Gastroesophageal sphincter (tissue), 4 donors: ENCODE measurements at regions not wholly inside any gene's neighbourhood (a gene's known extent, or its start where the extent isn't known, plus 50 kb on each side); places are given as distances from the start of the nearest gene placed in this dataset.

ENCODE experiments used
- ATAC-seq: fragments of 150-250 bp; one replicate; pipeline ENCODE4 v1.9.1; 2016; ENCODE audit warnings: mild to moderate bottlenecking, moderate library complexity
- H3K27ac ChIP-seq, 4 donors: fragments of 200-600 bp; sonication (generic) in 3 of 4; 1 replicate in 3 of 4; 2 replicates in 1 of 4; pipeline ENCODE4 v1.5.1; 2016 to 2019
- H3K27me3 ChIP-seq: fragments of 200-600 bp; sonication (generic); one replicate; pipeline ENCODE4 v1.5.1; 2019
- H3K36me3 ChIP-seq, 2 donors: fragments of 200-600 bp; sonication (generic); one replicate each; pipeline ENCODE4 v1.5.1; 2019; ENCODE audit warnings: control low read depth in 1 of 2
- H3K4me1 ChIP-seq, 3 donors: fragments of 200-600 bp; sonication (generic); 1 replicate in 2 of 3; 2 replicates in 1 of 3; pipeline ENCODE4 v1.5.1; 2016 to 2019; ENCODE audit warnings: control low read depth in 2 of 3
- H3K4me3 ChIP-seq, 2 donors: fragments of 200-600 bp; sonication (generic); one replicate each; pipeline ENCODE4 v1.5.1; 2019; ENCODE audit warnings: mild to moderate bottlenecking in 1 of 2, moderate library complexity in 1 of 2
- H3K9me3 ChIP-seq, 3 donors: fragments of 200-600 bp; sonication (generic); one replicate each; pipeline ENCODE4 v1.5.1; 2017 to 2019; ENCODE audit warnings: control low read depth in 2 of 3
- CTCF ChIP-seq, 4 experiments: fragments of 200-600 bp in 2 of 4; fragments of 450-650 bp in 2 of 4; sonication (generic) in 1 of 4; IDR thresholded peaks; one replicate each; pipeline ENCODE4 v1.5.1; 2017 to 2019; ENCODE audit warnings: antibody characterized with exemption in 4 of 4, mild to moderate bottlenecking in 2 of 4, moderate library complexity in 2 of 4
- EP300 ChIP-seq: sonication (generic); formaldehyde crosslinking; IDR thresholded peaks from one replicate; pipeline ENCODE4 v1.6.1; 2017; ENCODE audit warnings: antibody characterized with exemption, mild to moderate bottlenecking
- POLR2A ChIP-seq, 2 donors: fragments of 450-650 bp; IDR thresholded peaks; one replicate each; pipeline ENCODE4 v1.6.1; 2017; ENCODE audit warnings: antibody characterized with exemption in 2 of 2, mild to moderate bottlenecking in 2 of 2, moderate library complexity in 1 of 2
- POLR2AphosphoS5 ChIP-seq: sonication (generic); formaldehyde crosslinking; IDR thresholded peaks from one replicate; pipeline ENCODE4 v1.6.1; 2017; ENCODE audit warnings: antibody characterized with exemption
- WGBS, 2 donors: methylation state at CpG; one replicate each; pipeline ENCODE4 v1.1.5; 2018; ENCODE audit warnings: low coverage in 1 of 2; 5-methylcytosine and 5-hydroxymethylcytosine counted together

- WGBS, 2 donors: 83 to 100% methylated on average over 1 of the region's 1 CpG
- peak; percentile 18 for TF ChIP-seq POLR2AphosphoS5
- no peak for TF ChIP-seq EP300
- no peaks in the 10 kb centered on the region for H3K27me3 ChIP-seq
- H3K9me3 ChIP-seq: peaks cover 0 to 6% (median 0%) of the 10 kb centered on the region in 3 donors
- H3K4me1 ChIP-seq: peaks cover 0 to 14% (median 0%) of the 10 kb centered on the region in 3 donors
- H3K27ac ChIP-seq: no peak overlapping the region
- ATAC-seq: no peak
- H3K36me3 ChIP-seq: no peaks in the 10 kb centered on the region
- no peak overlapping the region for H3K4me3 ChIP-seq
Observed at GRCh38 chr5:123261752-123262151, 161.5 kb downstream of the CEP120 start.

- no peak for TF ChIP-seq CTCF (IDR thresholded peaks at IDR 0.05)
- no peak for TF ChIP-seq EP300
- TF ChIP-seq POLR2A (IDR thresholded peaks at IDR 0.05): no peak
- TF ChIP-seq POLR2AphosphoS5: no peak
- no peak for ATAC-seq
- WGBS, 2 donors: 73 to 86% methylated on average over 1 to 2 of the region's 2 CpGs
Observed at GRCh38 chr5:123249446-123249845, 160.4 kb downstream of the PRDM6 start.

GRCh38 chr5:123245689-123246088, 156.6 kb downstream of the PRDM6 start:
- H3K27me3 ChIP-seq: no peaks in the 10 kb centered on the region
- H3K4me1 ChIP-seq: no peaks in the 10 kb centered on the region
- 82 to 88% methylated on average over 1 of the region's 1 CpG for WGBS, 2 donors
- ATAC-seq: no peak
- TF ChIP-seq POLR2AphosphoS5 (no peak), EP300 (no peak), CTCF (IDR thresholded peaks at IDR 0.05) (no peak), POLR2A (IDR thresholded peaks at IDR 0.05) (no peak)
- no peaks in the 10 kb centered on the region for H3K36me3 ChIP-seq
- no peak overlapping the region for H3K27ac ChIP-seq
- no peak overlapping the region for H3K4me3 ChIP-seq
- no peaks in the 10 kb centered on the region for H3K9me3 ChIP-seq

More at GRCh38 chr5:123249446-123249845, 160.4 kb downstream of the PRDM6 start:
- Histone ChIP-seq H3K4me3 (no peak overlapping the region), H3K27me3 (no peaks in the 10 kb centered on the region), H3K9me3 (no peaks in the 10 kb centered on the region), H3K36me3 (no peaks in the 10 kb centered on the region), H3K4me1 (no peaks in the 10 kb centered on the region), H3K27ac (no peak overlapping the region)

GRCh38 chr5:123244458-123244857, 155.4 kb downstream of the PRDM6 start:
- Histone ChIP-seq H3K27ac (no peak overlapping the region), H3K4me1 (no peaks in the 10 kb centered on the region), H3K27me3 (no peaks in the 10 kb centered on the region), H3K4me3 (no peak overlapping the region), H3K9me3 (no peaks in the 10 kb centered on the region), H3K36me3 (no peaks in the 10 kb centered on the region)
- no peak for TF ChIP-seq POLR2A (IDR thresholded peaks at IDR 0.05)
- no peak for TF ChIP-seq CTCF (IDR thresholded peaks at IDR 0.05)
- TF ChIP-seq POLR2AphosphoS5: no peak
- TF ChIP-seq EP300: no peak
- WGBS, 2 donors: 55 to 60% methylated on average over 2 of the region's 2 CpGs
- ATAC-seq: no peak
